ENCODE measurements at regions not wholly inside any gene's neighbourhood (a gene's known extent, or its start where the extent isn't known, plus 50 kb on each side); places are given as distances from the start of the nearest gene placed in this dataset.
"Not testable (repeated sequence)": the region's sequence is repeated elsewhere in the genome, so short reads cannot be mapped to it uniquely, and the experiment has no call there.

- H3K4me1 ChIP-seq, result no peaks in the 10 kb centered on the region
- no peak overlapping the region for H3K27ac ChIP-seq
- 51 to 53% methylated on average over 2 of the region's 2 CpGs for WGBS, 2 donors
- H3K4me3 ChIP-seq, result no peak overlapping the region
- TF ChIP-seq CTCF (IDR thresholded peaks at IDR 0.05), result no peak
- no peaks in the 10 kb centered on the region for H3K9me3 ChIP-seq
- DNase-seq (no peak), FAIRE-seq (no peak), ATAC-seq (no peak)
- no peaks in the 10 kb centered on the region for H3K36me3 ChIP-seq
- no peaks in the 10 kb centered on the region for H3K27me3 ChIP-seq
- intact Hi-C loops (cut with DNase I), result no loop called here
These were observed 343.5 kb upstream of the SPRY2 start for GRCh38 chr13:80684217-80684991.

GRCh38 chr13:80680786-80681366 lies 339.9 kb upstream of the SPRY2 start:
- DNase-seq, result no peak
- Histone ChIP-seq H3K4me1 (no peaks in the 10 kb centered on the region), H3K27me3 (no peaks in the 10 kb centered on the region), H3K27ac (no peak overlapping the region), H3K36me3 (no peaks in the 10 kb centered on the region), H3K4me3 (no peak overlapping the region), H3K9me3 (no peaks in the 10 kb centered on the region)
- intact Hi-C loops (cut with DNase I), result no loop called here
- no peak for FAIRE-seq
- 60 to 74% methylated on average over 1 of the region's 1 CpG for WGBS, 2 donors
- no peak for TF ChIP-seq CTCF (IDR thresholded peaks at IDR 0.05)
- no peak for ATAC-seq

GRCh38 chr13:80679423-80679822 lies 338.5 kb upstream of the SPRY2 start:
- Histone ChIP-seq H3K27me3 (no peaks in the 10 kb centered on the region), H3K9me3 (no peaks in the 10 kb centered on the region), H3K36me3 (no peaks in the 10 kb centered on the region), H3K4me3 (no peak overlapping the region), H3K4me1 (no peaks in the 10 kb centered on the region), H3K27ac (no peak overlapping the region)
- DNase-seq (no peak), ATAC-seq (no peak), FAIRE-seq (no peak)
- intact Hi-C loops (cut with DNase I), result no loop called here
- 68 to 73% methylated on average over 1 of the region's 1 CpG for WGBS, 2 donors
- TF ChIP-seq CTCF (IDR thresholded peaks at IDR 0.05), result no peak

GRCh38 chr13:80677227-80677626 lies 336.3 kb upstream of the SPRY2 start:
- 64 to 69% methylated on average over 2 of the region's 2 CpGs for WGBS, 2 donors
- H3K27me3 ChIP-seq, result no peaks in the 10 kb centered on the region
- intact Hi-C loops (cut with DNase I), result no loop called here
- H3K4me1 ChIP-seq, result no peaks in the 10 kb centered on the region
- ATAC-seq, result no peak
- no peak overlapping the region for H3K27ac ChIP-seq
- no peak for DNase-seq
- TF ChIP-seq CTCF (IDR thresholded peaks at IDR 0.05), result no peak
- no peaks in the 10 kb centered on the region for H3K36me3 ChIP-seq
- no peak overlapping the region for H3K4me3 ChIP-seq
- no peaks in the 10 kb centered on the region for H3K9me3 ChIP-seq
- FAIRE-seq, result no peak

- H3K9me3 ChIP-seq; DNase-seq; FAIRE-seq; ATAC-seq; intact Hi-C loops (cut with DNase I); H3K27me3 ChIP-seq; H3K4me1 ChIP-seq; H3K36me3 ChIP-seq; H3K27ac ChIP-seq; H3K4me3 ChIP-seq: not testable (repeated sequence)
- 83 to 100% methylated on average over 1 of the region's 2 CpGs for WGBS, 2 donors
These were observed 334.5 kb upstream of the SPRY2 start for GRCh38 chr13:80675442-80675841.

Measured in pancreas (tissue), 10 donors.